ENCODE measurements at regions not wholly inside any gene's neighbourhood (a gene's known extent, or its start where the extent isn't known, plus 50 kb on each side); places are given as distances from the start of the nearest gene placed in this dataset.

GRCh38 chr9:119432428-119432827 is 63.2 kb upstream of the BRINP1 start:
- TF ChIP-seq CTCF (IDR thresholded peaks at IDR 0.05; ENCODE audit: control extremely low read depth, extremely low read depth, low read depth, missing control alignments), result no peak
- CTCF ChIA-PET, result interaction anchor here (1.5 kb wide), 1 partner anchor 17 kb away, joined by 3 read pairs; no protein-coding TSS in a partner anchor

GRCh38 chr9:119429302-119429701 is 60.1 kb upstream of the BRINP1 start:
- ChIA-PET CTCF (interaction anchor here (1.2 kb wide), 1 partner anchor 8 kb away, joined by 4 read pairs; no protein-coding TSS in a partner anchor), POLR2A (no interaction called here)
- DNase-seq (ENCODE audit: extremely low spot score), result no peak
- TF ChIP-seq CTCF (IDR thresholded peaks at IDR 0.05; ENCODE audit: control extremely low read depth, extremely low read depth, low read depth, missing control alignments), result no peak

More at GRCh38 chr9:119432428-119432827, 63.2 kb upstream of the BRINP1 start:
- DNase-seq (ENCODE audit: extremely low spot score), result no peak
- POLR2A ChIA-PET, result no interaction called here

GRCh38 chr9:119420231-119420630 is 51.0 kb upstream of the BRINP1 start:
- CTCF ChIA-PET, result no interaction called here

More at GRCh38 chr9:119420231-119420630, 51.0 kb upstream of the BRINP1 start:
- POLR2A ChIA-PET, result no interaction called here
- TF ChIP-seq CTCF (IDR thresholded peaks at IDR 0.05; ENCODE audit: control extremely low read depth, extremely low read depth, low read depth, missing control alignments), result no peak
- no peak for DNase-seq (ENCODE audit: extremely low spot score)
